H1 (cell line): ENCODE measurements at regions not wholly inside any gene's neighbourhood (a gene's known extent, or its start where the extent isn't known, plus 50 kb on each side); places are given as distances from the start of the nearest gene placed in this dataset.
A peak's percentile ranks its signal among the peaks of the same experiment; 100 is the strongest.

Experiments
- CTCF ChIA-PET: fragments of 300-600 bp; sonication (Branson Sonifier 250); formaldehyde crosslinking; loops from one replicate; lab custom pipeline; 2021; ENCODE audit not compliant: partially characterized antibody; lab: Charles Lee
- POLR2A ChIA-PET: fragments of 300-600 bp; sonication (Branson Sonifier 250); formaldehyde crosslinking; loops from one replicate; lab custom pipeline; 2021; ENCODE audit warnings: inconsistent platforms; ENCODE audit not compliant: partially characterized antibody; lab: Charles Lee
- DNase-seq, 2 experiments: peaks; one replicate each; pipeline versions ENCODE4 v3.0.0 to v3.0.0-alpha.2; 2010 to 2022; ENCODE audit warnings: low spot score in 2 of 2, low read depth in 1 of 2, mixed read lengths in 1 of 2
- FAIRE-seq: peaks from 2 replicates; lab custom pipeline; 2011; peaks lifted over from hg19 to GRCh38; lab: Jason Lieb, UNC
- H2AFZ ChIP-seq: 2 replicates; pipeline ENCODE4 v1.8.1; 2012; ENCODE audit warnings: low read length, inconsistent platforms
- H2AK5ac ChIP-seq: 2 replicates; pipeline ENCODE4 v1.6.1; 2013; ENCODE audit warnings: low read depth, low read length
- H2BK120ac ChIP-seq: replicated peaks from 2 replicates; pipeline ENCODE3; 2013; ENCODE audit warnings: low read depth, low read length, inconsistent platforms
- H2BK12ac ChIP-seq: 2 replicates; pipeline ENCODE4 v1.6.1; 2013; ENCODE audit warnings: low read depth, low read length
- H2BK15ac ChIP-seq: 2 replicates; pipeline ENCODE4 v1.6.1; 2013; ENCODE audit warnings: low read length
- H2BK20ac ChIP-seq: 2 replicates; pipeline ENCODE4 v1.6.1; 2013; ENCODE audit warnings: low read length
- H2BK5ac ChIP-seq: 2 replicates; pipeline ENCODE4 v1.6.1; 2013; ENCODE audit warnings: low read depth, low read length
- H3K14ac ChIP-seq: 2 replicates; pipeline ENCODE4 v1.6.1; 2013; ENCODE audit warnings: inconsistent platforms; ENCODE audit not compliant: insufficient read length
- H3K18ac ChIP-seq: 2 replicates; pipeline ENCODE4 v1.6.1; 2013; ENCODE audit warnings: low read length; ENCODE audit errors: extremely low read depth
- H3K23ac ChIP-seq: 2 replicates; pipeline ENCODE4 v1.6.1; 2013; ENCODE audit warnings: inconsistent platforms; ENCODE audit not compliant: insufficient read length
- H3K23me2 ChIP-seq: 2 replicates; pipeline ENCODE4 v1.6.1; 2013; ENCODE audit warnings: low read depth, low read length
- H3K27ac ChIP-seq: 2 replicates; pipeline ENCODE4 v1.6.1; 2011; ENCODE audit warnings: low read depth, low read length, inconsistent platforms
- H3K27me3 ChIP-seq, 4 experiments: replicated peaks in 1 of 4; 1 replicate in 1 of 4; 2 replicates in 3 of 4; pipeline versions ENCODE4 v1.6.1 to v1.8.1; 2011 to 2013; ENCODE audit warnings: low read length in 3 of 4, mild to moderate bottlenecking in 3 of 4, inconsistent platforms in 2 of 4, mixed read lengths in 2 of 4, moderate library complexity in 1 of 4; ENCODE audit not compliant: control insufficient read depth in 3 of 4, insufficient read depth in 3 of 4; ENCODE audit errors: extremely low read depth in 1 of 4
- H3K36me3 ChIP-seq, 4 experiments: 2 replicates each; pipeline versions ENCODE4 v1.6.1 to v1.8.1; 2011 to 2013; ENCODE audit warnings: mild to moderate bottlenecking in 4 of 4, low read length in 3 of 4, moderate library complexity in 2 of 4, control low read depth in 1 of 4, inconsistent platforms in 1 of 4; ENCODE audit not compliant: insufficient read depth in 4 of 4, control insufficient read depth in 2 of 4
- H3K4ac ChIP-seq: replicated peaks from 2 replicates; pipeline ENCODE3; 2013; ENCODE audit warnings: low read length, low read depth, mixed read lengths, inconsistent platforms; ENCODE audit not compliant: insufficient read length
- H3K4me1 ChIP-seq, 4 experiments: replicated peaks in 1 of 4; 1 replicate in 1 of 4; 2 replicates in 3 of 4; pipeline versions ENCODE4 v1.6.1 to v1.8.1; 2011 to 2013; ENCODE audit warnings: low read length in 3 of 4, inconsistent platforms in 2 of 4, mixed read lengths in 1 of 4; ENCODE audit not compliant: insufficient read depth in 4 of 4, control insufficient read depth in 3 of 4
- H3K4me2 ChIP-seq, 2 experiments: 2 replicates each; pipeline versions ENCODE4 v1.6.1 to v1.8.1; 2011 to 2013; ENCODE audit warnings: low read depth in 2 of 2, low read length in 2 of 2, control low read depth in 1 of 2, inconsistent platforms in 1 of 2, mild to moderate bottlenecking in 1 of 2; ENCODE audit not compliant: insufficient read depth in 1 of 2
- H3K4me3 ChIP-seq, 4 experiments: fragments of 200-600, 300-600 bp in 1 of 4; sonication (generic), shearing (Covaris generic), sonication (Bioruptor Twin) in 1 of 4; 2 replicates each; pipeline versions ENCODE4 v1.5.1 to v1.8.1; 2011 to 2016; ENCODE audit warnings: low read length in 4 of 4, low read depth in 3 of 4, control low read depth in 2 of 4, inconsistent platforms in 2 of 4, mild to moderate bottlenecking in 2 of 4, mixed read lengths in 1 of 4, moderate library complexity in 1 of 4; ENCODE audit not compliant: insufficient read depth in 2 of 4; ENCODE audit errors: extremely low read depth in 1 of 4
- H3K56ac ChIP-seq: replicated peaks from 2 replicates; pipeline ENCODE3; 2013; ENCODE audit warnings: low read depth, mild to moderate bottlenecking, mixed read lengths, low read length, inconsistent platforms; ENCODE audit not compliant: insufficient read length
- H3K79me1 ChIP-seq: 2 replicates; pipeline ENCODE4 v1.6.1; 2013; ENCODE audit warnings: low read depth, low read length, control low read depth
- H3K79me2 ChIP-seq, 2 experiments: 2 replicates each; pipeline versions ENCODE4 v1.6.1 to v1.8.1; 2012 to 2013; ENCODE audit warnings: low read length in 2 of 2, mild to moderate bottlenecking in 2 of 2, inconsistent platforms in 1 of 2; ENCODE audit not compliant: insufficient read depth in 2 of 2, control insufficient read depth in 1 of 2
- H3K9ac ChIP-seq, 4 experiments: replicated peaks in 1 of 4; 1 replicate in 1 of 4; 2 replicates in 3 of 4; pipeline versions ENCODE4 v1.6.1 to v1.8.1; 2011 to 2013; ENCODE audit warnings: low read depth in 3 of 4, low read length in 3 of 4, control low read depth in 2 of 4, mild to moderate bottlenecking in 2 of 4, moderate library complexity in 2 of 4, inconsistent platforms in 1 of 4; ENCODE audit errors: extremely low read depth in 1 of 4
- H3K9me3 ChIP-seq, 2 experiments: 2 replicates each; pipeline versions ENCODE4 v1.6.1 to v1.8.1; 2012 to 2013; ENCODE audit warnings: mild to moderate bottlenecking in 2 of 2, moderate library complexity in 2 of 2, control low read depth in 1 of 2, inconsistent platforms in 1 of 2, low read depth in 1 of 2, low read length in 1 of 2, mixed read lengths in 1 of 2; ENCODE audit not compliant: insufficient read depth in 2 of 2
- H4K20me1 ChIP-seq, 2 experiments: replicated peaks in 1 of 2; 2 replicates each; pipeline versions ENCODE3 to v1.8.1; 2011 to 2013; ENCODE audit warnings: inconsistent platforms in 2 of 2, low read length in 2 of 2, mild to moderate bottlenecking in 1 of 2; ENCODE audit not compliant: insufficient read depth in 2 of 2, control insufficient read depth in 1 of 2
- H4K5ac ChIP-seq: 2 replicates; pipeline ENCODE4 v1.6.1; 2013; ENCODE audit warnings: low read length, low read depth, mixed read lengths, inconsistent platforms; ENCODE audit not compliant: insufficient read length
- H4K8ac ChIP-seq: 2 replicates; pipeline ENCODE4 v1.8.0; 2013; ENCODE audit warnings: mild to moderate bottlenecking, moderate library complexity, low read length, inconsistent platforms; ENCODE audit not compliant: insufficient read depth; ENCODE audit errors: extremely low read depth
- H4K91ac ChIP-seq: replicated peaks from 2 replicates; pipeline ENCODE3; 2013; ENCODE audit warnings: low read length, mixed read lengths, inconsistent platforms; ENCODE audit not compliant: insufficient read length
- BACH1 ChIP-seq: IDR thresholded peaks from 2 replicates; pipeline ENCODE4 v1.6.1; 2012; ENCODE audit warnings: low read length, improper control_type of control experiment
- CBX8 ChIP-seq: fragments of 300-800, 300-1000 bp; sonication (generic); IDR thresholded peaks from 2 replicates; pipeline ENCODE4 v1.7.1; 2016; ENCODE audit warnings: low read depth, low read length, borderline replicate concordance
- EP300 ChIP-seq, 2 experiments: IDR thresholded peaks; 1 replicate in 1 of 2; 2 replicates in 1 of 2; pipeline ENCODE4 v1.6.1; 2011 to 2012; ENCODE audit warnings: low read depth in 2 of 2, low read length in 2 of 2, mild to moderate bottlenecking in 2 of 2, borderline replicate concordance in 1 of 2, inconsistent platforms in 1 of 2, moderate library complexity in 1 of 2
- HDAC2 ChIP-seq, 2 experiments: fragments of 300-600 bp in 1 of 2; sonication (generic) in 1 of 2; IDR thresholded peaks; 2 replicates each; pipeline ENCODE4 v1.6.1; 2011 to 2012; ENCODE audit warnings: low read depth in 2 of 2, low read length in 2 of 2, mild to moderate bottlenecking in 2 of 2, moderate library complexity in 2 of 2, borderline replicate concordance in 1 of 2, inconsistent platforms in 1 of 2
- KDM1A ChIP-seq: fragments of 200-600, 300-600 bp; sonication (generic); IDR thresholded peaks from 2 replicates; pipeline ENCODE4 v1.7.1; 2016; ENCODE audit warnings: mild to moderate bottlenecking, low read length, borderline replicate concordance
- NANOG ChIP-seq: IDR thresholded peaks from 2 replicates; pipeline ENCODE4 v1.6.1; 2011; ENCODE audit warnings: low read length, low read depth, mild to moderate bottlenecking, inconsistent platforms; ENCODE audit not compliant: insufficient read depth, poor library complexity, severe bottlenecking
- RNF2 ChIP-seq: fragments of 200-900, 300-1000 bp; sonication (generic); IDR thresholded peaks from 2 replicates; pipeline ENCODE4 v1.7.1; 2016; ENCODE audit warnings: borderline replicate concordance, low read depth, mild to moderate bottlenecking, antibody characterized with exemption, low read length; ENCODE audit not compliant: poor library complexity, severe bottlenecking; ENCODE audit errors: missing control alignments
- SIX5 ChIP-seq: IDR thresholded peaks from 2 replicates; pipeline ENCODE4 v1.6.1; 2011; ENCODE audit warnings: mild to moderate bottlenecking, low read depth, low read length
- SP4 ChIP-seq: IDR thresholded peaks from 2 replicates; pipeline ENCODE4 v1.6.1; 2012; ENCODE audit warnings: low read length, inconsistent platforms
- TAF7 ChIP-seq: optimal IDR thresholded peaks from 2 replicates; pipeline ENCODE3; 2011; ENCODE audit warnings: low read depth, mild to moderate bottlenecking, inconsistent platforms, low read length, moderate library complexity, borderline replicate concordance
- WGBS, 2 experiments: shearing (Covaris generic) in 1 of 2; methylation state at CpG; one replicate each; pipeline versions ENCODE4 v1.1.6 to v1.1.7; 2013 to 2015; ENCODE audit warnings: low lambda C conversion rate in 2 of 2, mixed read lengths in 2 of 2, inconsistent platforms in 1 of 2, low coverage in 1 of 2, missing lambda C conversion rate in 1 of 2; ENCODE audit not compliant: insufficient replicate concordance in 2 of 2, insufficient coverage in 1 of 2, insufficient read length in 1 of 2; ENCODE audit errors: extremely low coverage in 1 of 2, missing lambda C conversion rate in 1 of 2; 5-methylcytosine and 5-hydroxymethylcytosine counted together
- TF ChIP-seq, protein P1 (sequence below): IDR thresholded peaks from 2 replicates; pipeline ENCODE4 v1.6.1; 2011; ENCODE audit warnings: low read length, improper control_type of control experiment

DNA sequence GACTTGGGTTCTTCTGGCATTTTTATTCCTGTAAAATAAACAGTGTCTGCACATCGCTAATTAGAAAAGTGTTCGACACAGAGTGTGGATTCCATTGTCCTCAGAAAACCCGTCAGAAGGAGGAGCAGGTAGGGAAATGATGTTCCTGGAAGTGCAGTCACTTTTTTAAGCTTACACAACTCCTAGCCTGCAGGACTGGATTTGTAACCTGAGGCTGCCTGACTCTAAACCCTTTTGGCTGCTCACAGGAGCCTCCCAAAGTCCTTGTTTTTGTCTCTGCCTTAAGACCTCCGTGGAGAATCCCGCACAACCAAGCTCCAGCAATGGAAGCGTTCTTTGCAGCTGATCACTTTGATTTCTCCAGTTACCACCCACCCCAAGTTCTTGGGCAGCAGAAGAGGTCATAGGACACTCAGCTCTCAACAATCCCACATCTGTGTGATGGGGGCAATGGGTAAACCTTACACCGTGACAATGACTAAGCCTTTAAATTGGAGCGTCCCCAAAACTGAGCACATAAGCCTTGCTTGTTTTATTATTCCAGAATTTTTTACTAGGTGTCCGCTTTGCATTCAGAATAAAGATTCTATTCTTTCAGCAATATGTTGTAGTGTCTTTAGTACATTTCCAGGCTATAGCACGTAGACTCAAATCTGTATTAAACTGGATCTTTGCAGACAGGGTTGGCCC lies 227.9 kb downstream of the TBXT start:
- DNase-seq = no peak
- H3K79me1 ChIP-seq = no peaks in the 10 kb centered on the region
- no peak overlapping the region for H2BK15ac ChIP-seq
- WGBS, 2 experiments = 83% methylated on average over 10 of the region's 10 CpGs; no CpG with 5 or more reads in 1 of the 2 experiments
- no peak overlapping the region for H4K8ac ChIP-seq
- no peak overlapping the region for H3K14ac ChIP-seq
- ChIA-PET CTCF (interaction anchor here (0.8 to 1.1 kb wide), 2 partner anchors 151 to 158 kb away, joined by 3 to 4 read pairs; no protein-coding TSS in a partner anchor), POLR2A (no interaction called here)
- H3K18ac ChIP-seq = no peak overlapping the region
- H3K27me3 ChIP-seq = no peaks in the 10 kb centered on the region
- no peaks in the 10 kb centered on the region for H3K23me2 ChIP-seq
- H3K56ac ChIP-seq = no peak overlapping the region
- FAIRE-seq = no peak
- H3K4ac ChIP-seq = no peak overlapping the region
- H3K79me2 ChIP-seq = no peaks in the 10 kb centered on the region
- H2BK12ac ChIP-seq = no peak overlapping the region
- 0 out of 2 replicates have a peak overlapping the region, but pooled peaks have one; percentile 50 for H2AFZ ChIP-seq
- H3K9ac ChIP-seq = no peak overlapping the region
- H2BK120ac ChIP-seq = no peak overlapping the region
- no peak overlapping the region for H4K91ac ChIP-seq
- H2AK5ac ChIP-seq = no peak overlapping the region
- no peaks in the 10 kb centered on the region; a peak in 1 of 4 replicates for H3K9me3 ChIP-seq
- no peak overlapping the region for H3K4me3 ChIP-seq
- H3K4me2 ChIP-seq = no peak overlapping the region
- H2BK5ac ChIP-seq = no peak overlapping the region
- no peak overlapping the region for H2BK20ac ChIP-seq
- H3K4me1 ChIP-seq = no peaks in the 10 kb centered on the region
- H3K27ac ChIP-seq = no peak overlapping the region
- no peaks in the 10 kb centered on the region for H3K36me3 ChIP-seq
- H4K5ac ChIP-seq = no peak overlapping the region
- no peak overlapping the region for H3K23ac ChIP-seq
- H4K20me1 ChIP-seq = no peaks in the 10 kb centered on the region
- TF ChIP-seq EP300 (IDR thresholded peaks at IDR 0.05; ENCODE audit: borderline replicate concordance in 1 of 2, low read depth in 2 of 2, low read length in 2 of 2) (no peak), SIX5 (no peak), NANOG (no peak), HDAC2 (IDR thresholded peaks at IDR 0.05; ENCODE audit: borderline replicate concordance in 1 of 2, low read depth in 2 of 2, low read length in 2 of 2) (no peak), CBX8 (no peak), KDM1A (no peak), SP4 (no peak), RNF2 (no peak), BACH1 (no peak), TAF7 (no peak)
- TF ChIP-seq, protein P1, sequence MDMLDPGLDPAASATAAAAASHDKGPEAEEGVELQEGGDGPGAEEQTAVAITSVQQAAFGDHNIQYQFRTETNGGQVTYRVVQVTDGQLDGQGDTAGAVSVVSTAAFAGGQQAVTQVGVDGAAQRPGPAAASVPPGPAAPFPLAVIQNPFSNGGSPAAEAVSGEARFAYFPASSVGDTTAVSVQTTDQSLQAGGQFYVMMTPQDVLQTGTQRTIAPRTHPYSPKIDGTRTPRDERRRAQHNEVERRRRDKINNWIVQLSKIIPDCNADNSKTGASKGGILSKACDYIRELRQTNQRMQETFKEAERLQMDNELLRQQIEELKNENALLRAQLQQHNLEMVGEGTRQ = no peak
